ENCODE measurements at regions not wholly inside any gene's neighbourhood (a gene's known extent, or its start where the extent isn't known, plus 50 kb on each side); places are given as distances from the start of the nearest gene placed in this dataset.

GRCh38 chr5:107803728-107804127, 133.0 kb upstream of the EFNA5 start:
- Mint-ChIP-seq H3K36me3 (ENCODE audit: low read depth) (no peaks in the 10 kb centered on the region), H3K27ac (no peak overlapping the region), H3K27me3 (no peaks in the 10 kb centered on the region), H3K4me3 (no peak overlapping the region), H3K4me1 (ENCODE audit: low read depth) (no peaks in the 10 kb centered on the region), H3K9me3 (no peaks in the 10 kb centered on the region)
- Histone ChIP-seq H3K4me3 (ENCODE audit: low read length) (no peak overlapping the region), H3K4me1 (ENCODE audit: insufficient read depth, low read length) (no peaks in the 10 kb centered on the region), H3K27ac (ENCODE audit: low read depth in 1 of 2, low read length in 2 of 2) (no peak overlapping the region), H3K36me3 (ENCODE audit: insufficient read depth, low read length) (no peaks in the 10 kb centered on the region), H3K27me3 (ENCODE audit: control insufficient read depth in 1 of 2, insufficient read depth in 2 of 2, low read length in 2 of 2) (no peaks in the 10 kb centered on the region), H3K9me3 (ENCODE audit: control insufficient read depth in 1 of 2, insufficient read depth in 1 of 2, low read length in 2 of 2) (no peaks in the 10 kb centered on the region)
- TF ChIP-seq CTCF (IDR thresholded peaks at IDR 0.05) = no peak
- intact Hi-C loops (cut with DNase I, micrococcal nuclease) = no loop called here
- DNase-seq (no peak), ATAC-seq (ENCODE audit: poor library complexity) (no peak)
- ChIA-PET POLR2A (no interaction called here), CTCF (no interaction called here)

- H3K27ac Mint-ChIP-seq = no peak overlapping the region
- no peak for TF ChIP-seq CTCF (IDR thresholded peaks at IDR 0.05)
- no peaks in the 10 kb centered on the region for H3K27me3 ChIP-seq (ENCODE audit: control insufficient read depth in 1 of 2, insufficient read depth in 2 of 2, low read length in 2 of 2)
- CTCF ChIA-PET = no interaction called here
- H3K27ac ChIP-seq (ENCODE audit: low read depth in 1 of 2, low read length in 2 of 2) = no peak overlapping the region
- H3K4me1 ChIP-seq (ENCODE audit: insufficient read depth, low read length) = no peaks in the 10 kb centered on the region
- intact Hi-C loops (cut with DNase I, micrococcal nuclease) = no loop called here
- H3K27me3 Mint-ChIP-seq = no peaks in the 10 kb centered on the region
- no peaks in the 10 kb centered on the region for H3K36me3 Mint-ChIP-seq (ENCODE audit: low read depth)
- no peaks in the 10 kb centered on the region for H3K9me3 Mint-ChIP-seq
- no peaks in the 10 kb centered on the region for H3K4me1 Mint-ChIP-seq (ENCODE audit: low read depth)
- no peaks in the 10 kb centered on the region for H3K36me3 ChIP-seq (ENCODE audit: insufficient read depth, low read length)
- H3K9me3 ChIP-seq (ENCODE audit: control insufficient read depth in 1 of 2, insufficient read depth in 1 of 2, low read length in 2 of 2) = no peaks in the 10 kb centered on the region
- no peak for ATAC-seq (ENCODE audit: poor library complexity)
- no peak for DNase-seq
- H3K4me3 Mint-ChIP-seq = no peak overlapping the region
- POLR2A ChIA-PET = no interaction called here
- no peak overlapping the region for H3K4me3 ChIP-seq (ENCODE audit: low read length)
Measured at GRCh38 chr5:107801061-107801460, 130.3 kb upstream of the EFNA5 start.

GRCh38 chr5:107799306-107799705, 128.6 kb upstream of the EFNA5 start:
- no peak for ATAC-seq (ENCODE audit: poor library complexity)
- no peaks in the 10 kb centered on the region for H3K27me3 Mint-ChIP-seq
- TF ChIP-seq CTCF (IDR thresholded peaks at IDR 0.05) = no peak
- Histone ChIP-seq H3K9me3 (ENCODE audit: control insufficient read depth in 1 of 2, insufficient read depth in 1 of 2, low read length in 2 of 2) (peaks cover 0 to 4% of the 10 kb centered on the region in 2 experiments), H3K4me3 (ENCODE audit: low read length) (no peak overlapping the region), H3K27me3 (ENCODE audit: control insufficient read depth in 1 of 2, insufficient read depth in 2 of 2, low read length in 2 of 2) (no peaks in the 10 kb centered on the region), H3K36me3 (ENCODE audit: insufficient read depth, low read length) (no peaks in the 10 kb centered on the region), H3K4me1 (ENCODE audit: insufficient read depth, low read length) (no peaks in the 10 kb centered on the region), H3K27ac (ENCODE audit: low read depth in 1 of 2, low read length in 2 of 2) (no peak overlapping the region)
- H3K4me3 Mint-ChIP-seq = no peak overlapping the region
- intact Hi-C loops (cut with DNase I, micrococcal nuclease) = no loop called here
- no peaks in the 10 kb centered on the region for H3K9me3 Mint-ChIP-seq
- ChIA-PET CTCF (no interaction called here), POLR2A (no interaction called here)
- no peaks in the 10 kb centered on the region for H3K4me1 Mint-ChIP-seq (ENCODE audit: low read depth)
- no peak overlapping the region for H3K27ac Mint-ChIP-seq
- H3K36me3 Mint-ChIP-seq (ENCODE audit: low read depth) = no peaks in the 10 kb centered on the region
- no peak for DNase-seq

All from CD4-positive, alpha-beta T cell (primary cell).